Ishikawa (cell line): ENCODE measurements at regions not wholly inside any gene's neighbourhood (a gene's known extent, or its start where the extent isn't known, plus 50 kb on each side); places are given as distances from the start of the nearest gene placed in this dataset.
A peak's percentile ranks its signal among the peaks of the same experiment; 100 is the strongest.

Experiments
- CEBPB ChIP-seq: IDR thresholded peaks from 2 replicates; pipeline ENCODE4 v1.6.1; 2012
- CREB1 ChIP-seq: IDR thresholded peaks from 2 replicates; pipeline ENCODE4 v1.6.1; 2012; ENCODE audit warnings: low read depth
- EGR1 ChIP-seq: IDR thresholded peaks from 2 replicates; pipeline ENCODE4 v1.6.1; 2012
- EP300 ChIP-seq: IDR thresholded peaks from 2 replicates; pipeline ENCODE4 v1.6.1; 2012; ENCODE audit warnings: borderline replicate concordance
- FOXM1 ChIP-seq: IDR thresholded peaks from 2 replicates; pipeline ENCODE4 v1.6.1; 2012; ENCODE audit warnings: low read depth, borderline replicate concordance
- MAX ChIP-seq: IDR thresholded peaks from 2 replicates; pipeline ENCODE4 v1.6.1; 2012
- NFIC ChIP-seq: IDR thresholded peaks from 2 replicates; pipeline ENCODE4 v1.6.1; 2012
- RAD21 ChIP-seq: IDR thresholded peaks from 2 replicates; pipeline ENCODE4 v1.6.1; 2012; ENCODE audit warnings: low read depth
- TAF1 ChIP-seq: IDR thresholded peaks from 2 replicates; pipeline ENCODE4 v1.6.1; 2012; ENCODE audit warnings: low read depth, mild to moderate bottlenecking
- TCF12 ChIP-seq: IDR thresholded peaks from 2 replicates; pipeline ENCODE4 v1.6.1; 2012; ENCODE audit warnings: low read depth
- TEAD4 ChIP-seq: IDR thresholded peaks from 2 replicates; pipeline ENCODE4 v1.6.1; 2012
- USF1 ChIP-seq: IDR thresholded peaks from 2 replicates; pipeline ENCODE4 v1.6.1; 2012
- YY1 ChIP-seq: IDR thresholded peaks from 2 replicates; pipeline ENCODE4 v1.6.1; 2012; ENCODE audit warnings: low read depth
- ZBTB7A ChIP-seq: IDR thresholded peaks from 2 replicates; pipeline ENCODE4 v1.6.1; 2012; ENCODE audit warnings: low read depth
- TF ChIP-seq, protein P1 (sequence below): IDR thresholded peaks from 2 replicates; pipeline ENCODE4 v1.6.1; 2012; ENCODE audit warnings: low read depth, mild to moderate bottlenecking

DNA sequence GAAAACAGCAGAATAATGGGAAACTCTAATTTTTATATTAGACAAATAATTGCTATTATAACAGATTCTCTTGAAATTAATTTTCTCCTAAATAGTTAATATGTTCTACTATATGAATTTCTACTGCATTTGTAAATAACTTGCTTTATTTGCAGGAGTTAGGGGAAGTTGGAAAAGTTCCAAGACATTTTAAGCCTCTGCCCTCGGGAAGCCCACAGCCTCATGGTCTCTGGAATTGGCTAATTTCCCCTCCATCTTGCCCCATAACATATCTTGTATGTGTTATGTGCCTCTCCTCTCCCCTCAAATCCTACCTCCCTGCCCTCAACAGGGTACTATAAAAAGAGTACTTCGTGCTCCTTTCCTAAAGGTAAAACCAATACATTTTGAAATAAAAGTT, 271.4 kb upstream of the NR5A2 start:
- no peak for TF ChIP-seq TCF12
- TF ChIP-seq RAD21 = no peak
- TF ChIP-seq TEAD4 = no peak
- TF ChIP-seq USF1 = no peak
- TF ChIP-seq, protein P1, sequence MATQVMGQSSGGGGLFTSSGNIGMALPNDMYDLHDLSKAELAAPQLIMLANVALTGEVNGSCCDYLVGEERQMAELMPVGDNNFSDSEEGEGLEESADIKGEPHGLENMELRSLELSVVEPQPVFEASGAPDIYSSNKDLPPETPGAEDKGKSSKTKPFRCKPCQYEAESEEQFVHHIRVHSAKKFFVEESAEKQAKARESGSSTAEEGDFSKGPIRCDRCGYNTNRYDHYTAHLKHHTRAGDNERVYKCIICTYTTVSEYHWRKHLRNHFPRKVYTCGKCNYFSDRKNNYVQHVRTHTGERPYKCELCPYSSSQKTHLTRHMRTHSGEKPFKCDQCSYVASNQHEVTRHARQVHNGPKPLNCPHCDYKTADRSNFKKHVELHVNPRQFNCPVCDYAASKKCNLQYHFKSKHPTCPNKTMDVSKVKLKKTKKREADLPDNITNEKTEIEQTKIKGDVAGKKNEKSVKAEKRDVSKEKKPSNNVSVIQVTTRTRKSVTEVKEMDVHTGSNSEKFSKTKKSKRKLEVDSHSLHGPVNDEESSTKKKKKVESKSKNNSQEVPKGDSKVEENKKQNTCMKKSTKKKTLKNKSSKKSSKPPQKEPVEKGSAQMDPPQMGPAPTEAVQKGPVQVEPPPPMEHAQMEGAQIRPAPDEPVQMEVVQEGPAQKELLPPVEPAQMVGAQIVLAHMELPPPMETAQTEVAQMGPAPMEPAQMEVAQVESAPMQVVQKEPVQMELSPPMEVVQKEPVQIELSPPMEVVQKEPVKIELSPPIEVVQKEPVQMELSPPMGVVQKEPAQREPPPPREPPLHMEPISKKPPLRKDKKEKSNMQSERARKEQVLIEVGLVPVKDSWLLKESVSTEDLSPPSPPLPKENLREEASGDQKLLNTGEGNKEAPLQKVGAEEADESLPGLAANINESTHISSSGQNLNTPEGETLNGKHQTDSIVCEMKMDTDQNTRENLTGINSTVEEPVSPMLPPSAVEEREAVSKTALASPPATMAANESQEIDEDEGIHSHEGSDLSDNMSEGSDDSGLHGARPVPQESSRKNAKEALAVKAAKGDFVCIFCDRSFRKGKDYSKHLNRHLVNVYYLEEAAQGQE = no peak
- TF ChIP-seq EGR1 = no peak
- TF ChIP-seq ZBTB7A = no peak
- no peak for TF ChIP-seq MAX
- TF ChIP-seq YY1 = no peak
- TF ChIP-seq NFIC = no peak
- no peak for TF ChIP-seq EP300
- TF ChIP-seq FOXM1 = no peak
- no peak for TF ChIP-seq CREB1
- no peak for TF ChIP-seq TAF1
- no peak for TF ChIP-seq CEBPB

DNA sequence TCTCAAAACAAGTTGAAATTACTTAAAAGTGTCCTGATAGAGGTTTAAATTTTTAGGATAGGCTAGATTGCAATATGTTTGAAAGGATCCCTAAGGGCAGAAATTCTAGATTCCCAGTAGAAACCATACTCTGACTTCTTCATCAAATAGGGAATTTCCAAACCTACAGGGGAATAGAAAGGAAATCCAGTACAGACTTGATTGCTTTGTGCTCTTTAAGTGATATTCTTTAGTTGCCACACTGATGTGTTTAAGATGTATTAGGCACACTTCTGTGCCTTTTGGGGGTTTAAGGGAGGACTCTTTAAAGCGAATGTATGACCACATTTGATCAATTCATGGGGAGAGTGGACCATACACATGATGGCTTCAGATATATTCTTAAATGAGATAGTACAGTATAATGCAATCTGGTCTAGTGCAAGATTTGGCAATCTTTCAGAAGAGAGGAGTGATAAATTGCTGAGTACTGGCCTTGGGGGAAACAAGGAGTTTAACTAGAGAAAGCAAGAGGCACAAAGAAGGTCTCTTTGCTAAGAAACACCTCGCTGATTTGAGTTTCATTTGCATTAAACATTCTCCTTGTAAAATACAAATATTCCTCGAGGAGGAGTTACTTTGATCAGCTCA, 268.8 kb upstream of the NR5A2 start:
- TF ChIP-seq FOXM1 (no peak), CREB1 (no peak), USF1 (no peak), CEBPB (no peak), EGR1 (no peak), YY1 (no peak), ZBTB7A (no peak), TCF12 (no peak), MAX (no peak)

GRCh38 chr1:199759268-199759730, 268.2 kb upstream of the NR5A2 start:
- TF ChIP-seq TAF1 = no peak
- no peak for TF ChIP-seq CEBPB
- peak; percentile 80 for TF ChIP-seq FOXM1
- TF ChIP-seq EGR1 = no peak
- TF ChIP-seq TEAD4 = peak; percentile 80
- TF ChIP-seq NFIC = peak; percentile 88
- TF ChIP-seq EP300 = peak; percentile 69; the same call in 1 of the 2 replicates
- TF ChIP-seq TCF12 = peak; percentile 42; the same call in 1 of the 2 replicates
- no peak for TF ChIP-seq CREB1
- TF ChIP-seq YY1 = no peak
- TF ChIP-seq ZBTB7A = no peak
- no peak for TF ChIP-seq RAD21
- peak; percentile 35 for TF ChIP-seq MAX
- TF ChIP-seq USF1 = no peak
- TF ChIP-seq, protein P1 = no peak

DNA sequence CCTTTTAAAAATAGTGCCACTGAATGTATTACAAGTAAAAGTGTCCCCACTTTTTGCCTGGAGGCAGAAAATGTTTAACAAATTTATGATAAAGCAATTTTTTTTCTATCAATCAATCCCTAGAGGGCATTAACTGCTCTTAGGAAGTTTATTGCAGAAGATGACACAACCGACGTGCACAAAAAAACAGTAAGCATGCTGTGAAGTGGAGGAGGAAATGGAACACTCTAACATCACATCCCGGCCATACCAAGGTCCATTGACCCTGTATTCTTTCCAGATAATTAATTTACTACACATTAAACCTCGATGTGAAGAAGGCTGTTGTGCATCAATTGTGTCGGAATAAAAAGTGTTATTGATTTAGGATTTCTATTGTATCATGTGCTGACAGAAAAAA, 264.9 kb upstream of the NR5A2 start:
- TF ChIP-seq TEAD4 (no peak), CREB1 (no peak), YY1 (no peak), ZBTB7A (no peak), USF1 (no peak), NFIC (no peak), EP300 (no peak), RAD21 (no peak), EGR1 (no peak), TCF12 (no peak), TAF1 (no peak), MAX (no peak), FOXM1 (no peak), CEBPB (no peak)
- TF ChIP-seq, protein P1 = no peak
